Sigmoid colon (tissue), 6 donors: ENCODE measurements at regions not wholly inside any gene's neighbourhood (a gene's known extent, or its start where the extent isn't known, plus 50 kb on each side); places are given as distances from the start of the nearest gene placed in this dataset.

Experiments used
- DNase-seq: peaks from one replicate; pipeline ENCODE4 v3.0.0-alpha.2; 2019
- H3K27ac ChIP-seq, 4 donors: fragments of 200-600 bp; sonication (generic); one replicate each; pipeline ENCODE4 v1.5.1; 2016 to 2019; ENCODE audit warnings: mild to moderate bottlenecking in 1 of 4
- H3K27me3 ChIP-seq, 3 donors: fragments of 200-600 bp; sonication (generic); one replicate each; pipeline ENCODE4 v1.5.1; 2019; ENCODE audit warnings: mild to moderate bottlenecking in 1 of 3
- H3K36me3 ChIP-seq, 4 donors: fragments of 200-600 bp; sonication (generic); one replicate each; pipeline ENCODE4 v1.5.1; 2016 to 2019
- H3K4me1 ChIP-seq, 4 donors: fragments of 200-600 bp; sonication (generic); one replicate each; pipeline ENCODE4 v1.5.1; 2017 to 2019
- H3K4me3 ChIP-seq, 4 donors: fragments of 200-600 bp; sonication (generic); one replicate each; pipeline ENCODE4 v1.5.1; 2017 to 2019; ENCODE audit warnings: mild to moderate bottlenecking in 2 of 4, moderate library complexity in 1 of 4
- H3K9me3 ChIP-seq, 4 donors: fragments of 200-600 bp in 3 of 4; sonication (generic) in 3 of 4; one replicate each; pipeline versions ENCODE4 v1.5.1 to v1.6.1; 2013 to 2019
- CTCF ChIP-seq, 4 experiments: fragments of 450-650 bp in 3 of 4; fragments of 200-600 bp in 1 of 4; IDR thresholded peaks; one replicate each; pipeline ENCODE4 v1.5.1; 2016 to 2019; ENCODE audit warnings: antibody characterized with exemption in 4 of 4, mild to moderate bottlenecking in 3 of 4, moderate library complexity in 2 of 4
- EP300 ChIP-seq, 4 donors: sonication (generic); formaldehyde crosslinking; IDR thresholded peaks; one replicate each; pipeline ENCODE4 v1.6.1; 2017; ENCODE audit warnings: antibody characterized with exemption in 4 of 4
- POLR2A ChIP-seq, 2 donors: fragments of 450-650 bp; IDR thresholded peaks; one replicate each; pipeline ENCODE4 v1.6.1; 2016; ENCODE audit warnings: antibody characterized with exemption in 2 of 2, mild to moderate bottlenecking in 2 of 2, moderate library complexity in 2 of 2
- POLR2AphosphoS5 ChIP-seq, 4 donors: sonication (generic); formaldehyde crosslinking; IDR thresholded peaks; one replicate each; pipeline ENCODE4 v1.6.1; 2017; ENCODE audit warnings: antibody characterized with exemption in 4 of 4
- WGBS, 2 donors: extraction: QIAGEN DNeasy Blood & Tissue Kit; methylation state at CpG; one replicate each; pipeline ENCODE4 v1.1.7; 2013; 5-methylcytosine and 5-hydroxymethylcytosine counted together
- intact Hi-C: fragments of 100-400 bp; cut with DNase I; formaldehyde crosslinking; loops from one replicate; pipeline ENCODE4 v1.15.1; 2023
- donor health status: healthy with polysubstance abuse.
- donor health status: healthy.

- intact Hi-C loops, result no loop called here
Measured at GRCh38 chr11:130740819-130741218, 175.5 kb downstream of the SNX19 start.

GRCh38 chr11:130744794-130745193 lies 171.5 kb downstream of the SNX19 start:
- H3K27me3 ChIP-seq, result no peaks in the 10 kb centered on the region
- H3K9me3 ChIP-seq, result peaks cover 0 to 8% (median 4%) of the 10 kb centered on the region in 4 donors
- no peak overlapping the region for H3K4me3 ChIP-seq
- DNase-seq, result no peak
- H3K27ac ChIP-seq, result no peak overlapping the region
- intact Hi-C loops, result no loop called here
- WGBS, 2 donors, result 67 to 78% methylated on average over 3 of the region's 3 CpGs
- TF ChIP-seq POLR2A (IDR thresholded peaks at IDR 0.05) (no peak), EP300 (IDR thresholded peaks at IDR 0.05) (no peak), POLR2AphosphoS5 (IDR thresholded peaks at IDR 0.05) (no peak), CTCF (IDR thresholded peaks at IDR 0.05) (no peak)
- no peaks in the 10 kb centered on the region for H3K36me3 ChIP-seq
- H3K4me1 ChIP-seq, result no peaks in the 10 kb centered on the region

More at GRCh38 chr11:130740819-130741218, 175.5 kb downstream of the SNX19 start:
- Histone ChIP-seq H3K36me3 (no peaks in the 10 kb centered on the region), H3K4me1 (no peaks in the 10 kb centered on the region), H3K4me3 (no peak overlapping the region), H3K9me3 (peaks cover 0 to 8% (median 4%) of the 10 kb centered on the region in 4 donors), H3K27me3 (no peaks in the 10 kb centered on the region), H3K27ac (no peak overlapping the region)
- WGBS, 2 donors, result 96 to 97% methylated on average over 4 of the region's 4 CpGs
- no peak for DNase-seq
- TF ChIP-seq CTCF (IDR thresholded peaks at IDR 0.05) (no peak), POLR2AphosphoS5 (IDR thresholded peaks at IDR 0.05) (no peak), EP300 (IDR thresholded peaks at IDR 0.05) (no peak), POLR2A (IDR thresholded peaks at IDR 0.05) (no peak)

- H3K9me3 ChIP-seq, result no peaks in the 10 kb centered on the region
- intact Hi-C loops, result no loop called here
- no peak for DNase-seq
- H3K27me3 ChIP-seq, result no peaks in the 10 kb centered on the region
- H3K4me3 ChIP-seq, result no peak overlapping the region
- TF ChIP-seq POLR2A (IDR thresholded peaks at IDR 0.05), result no peak
- TF ChIP-seq POLR2AphosphoS5 (IDR thresholded peaks at IDR 0.05), result no peak
- H3K36me3 ChIP-seq, result no peaks in the 10 kb centered on the region
- no peak overlapping the region for H3K27ac ChIP-seq
- H3K4me1 ChIP-seq, result no peaks in the 10 kb centered on the region
- WGBS, 2 donors, result 11 to 58% methylated on average over 2 of the region's 2 CpGs
Measured at GRCh38 chr11:130749216-130749615, 167.1 kb downstream of the SNX19 start.

- 70 to 75% methylated on average over 6 of the region's 6 CpGs for WGBS, 2 donors
- TF ChIP-seq POLR2AphosphoS5 (IDR thresholded peaks at IDR 0.05) (no peak), EP300 (IDR thresholded peaks at IDR 0.05) (no peak), POLR2A (IDR thresholded peaks at IDR 0.05) (no peak), CTCF (IDR thresholded peaks at IDR 0.05) (no peak)
- DNase-seq, result no peak
- Histone ChIP-seq H3K4me1 (no peaks in the 10 kb centered on the region), H3K27ac (no peak overlapping the region), H3K36me3 (no peaks in the 10 kb centered on the region), H3K4me3 (no peak overlapping the region), H3K27me3 (no peaks in the 10 kb centered on the region), H3K9me3 (no peaks in the 10 kb centered on the region)
- intact Hi-C loops, result no loop called here
Measured at GRCh38 chr11:130760515-130761125, 155.7 kb downstream of the SNX19 start.

GRCh38 chr11:130761560-130762220 lies 154.6 kb downstream of the SNX19 start:
- WGBS, 2 donors, result 82 to 91% methylated on average over 3 of the region's 3 CpGs
- H3K9me3 ChIP-seq, result no peaks in the 10 kb centered on the region
- H3K4me1 ChIP-seq, result no peaks in the 10 kb centered on the region
- H3K36me3 ChIP-seq, result no peaks in the 10 kb centered on the region
- intact Hi-C loops, result no loop called here
- H3K27ac ChIP-seq, result no peak overlapping the region
- no peaks in the 10 kb centered on the region for H3K27me3 ChIP-seq
- H3K4me3 ChIP-seq, result no peak overlapping the region
- TF ChIP-seq POLR2A (IDR thresholded peaks at IDR 0.05) (no peak), EP300 (IDR thresholded peaks at IDR 0.05) (no peak), POLR2AphosphoS5 (IDR thresholded peaks at IDR 0.05) (no peak), CTCF (IDR thresholded peaks at IDR 0.05) (no peak)
- no peak for DNase-seq
